HG02759 (cell line): ENCODE measurements at regions not wholly inside any gene's neighbourhood (a gene's known extent, or its start where the extent isn't known, plus 50 kb on each side); places are given as distances from the start of the nearest gene placed in this dataset.

ENCODE experiments used
- ATAC-seq: cut with Tn5 transposase; IDR thresholded peaks from one replicate; pipeline ENCODE4 v1.9.1; 2021; ENCODE audit warnings: mild to moderate bottlenecking, moderate library complexity; ENCODE audit not compliant: unreplicated experiment

GRCh38 chr3:117281371-117281770 lies 571.8 kb downstream of the TUSC7 start:
- ATAC-seq: no peak

- ATAC-seq: no peak
Measured at GRCh38 chr3:117282566-117282965, 573.0 kb downstream of the TUSC7 start.

- ATAC-seq: no peak
Measured at GRCh38 chr3:117285737-117286136, 576.2 kb downstream of the TUSC7 start.

GRCh38 chr3:117286488-117286887 lies 576.9 kb downstream of the TUSC7 start:
- ATAC-seq: no peak

- no peak for ATAC-seq
Measured at GRCh38 chr3:117287602-117288001, 578.0 kb downstream of the TUSC7 start.

- no peak for ATAC-seq
Measured at GRCh38 chr3:117291476-117291875, 581.9 kb downstream of the TUSC7 start.

GRCh38 chr3:117297065-117297464 lies 587.5 kb downstream of the TUSC7 start:
- no peak for ATAC-seq

- ATAC-seq: no peak
Measured at GRCh38 chr3:117297541-117297940, 588.0 kb downstream of the TUSC7 start.

GRCh38 chr3:117298273-117298672 lies 588.7 kb downstream of the TUSC7 start:
- no peak for ATAC-seq

GRCh38 chr3:117302428-117302827 lies 592.8 kb downstream of the TUSC7 start:
- no peak for ATAC-seq

GRCh38 chr3:117303443-117303842 lies 593.9 kb downstream of the TUSC7 start:
- ATAC-seq: no peak

- no peak for ATAC-seq
Measured at GRCh38 chr3:117304681-117305080, 595.1 kb downstream of the TUSC7 start.

GRCh38 chr3:117305681-117306080 lies 596.1 kb downstream of the TUSC7 start:
- ATAC-seq: no peak

- ATAC-seq: peak; percentile 49
Measured at GRCh38 chr3:117306299-117306698, 596.7 kb downstream of the TUSC7 start.

GRCh38 chr3:117308353-117308752 lies 598.8 kb downstream of the TUSC7 start:
- ATAC-seq: no peak

- ATAC-seq: no peak
Measured at GRCh38 chr3:117308756-117309155, 599.2 kb downstream of the TUSC7 start.

- no peak for ATAC-seq
Measured at GRCh38 chr3:117310536-117310935, 601.0 kb downstream of the TUSC7 start.

- ATAC-seq: no peak
Measured at GRCh38 chr3:117314441-117315150, 605.0 kb downstream of the TUSC7 start.

GRCh38 chr3:117322866-117323265 lies 613.3 kb downstream of the TUSC7 start:
- ATAC-seq: no peak

- no peak for ATAC-seq
Measured at GRCh38 chr3:117346901-117347300, 637.3 kb downstream of the TUSC7 start.

GRCh38 chr3:117348884-117349283 lies 639.3 kb downstream of the TUSC7 start:
- no peak for ATAC-seq

- ATAC-seq: no peak
Measured at GRCh38 chr3:117349566-117349965, 640.0 kb downstream of the TUSC7 start.

- no peak for ATAC-seq
Measured at GRCh38 chr3:117350371-117350770, 640.8 kb downstream of the TUSC7 start.
